ENCODE measurements at regions not wholly inside any gene's neighbourhood (a gene's known extent, or its start where the extent isn't known, plus 50 kb on each side); places are given as distances from the start of the nearest gene placed in this dataset.

DNA sequence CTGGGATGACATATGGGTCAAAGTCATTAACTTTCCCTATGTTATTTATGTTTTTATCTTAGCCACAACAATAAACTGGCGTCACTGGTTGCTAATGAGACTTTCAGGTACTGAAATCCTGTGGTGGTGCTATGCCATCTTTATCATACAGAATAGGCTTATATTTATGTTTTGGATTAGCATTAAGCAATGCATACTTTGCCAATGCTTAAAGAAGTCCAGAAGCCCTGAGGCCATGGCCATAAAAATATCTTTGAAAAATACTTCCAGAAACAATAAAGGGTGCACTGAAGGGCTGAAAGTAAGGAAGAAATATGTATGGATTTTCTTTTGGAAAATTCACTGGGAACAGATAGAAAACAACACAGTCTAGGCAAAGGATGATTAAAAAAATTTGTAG lies 304.6 kb upstream of the SLC10A2 start:
- Mint-ChIP-seq H3K27me3 (ENCODE audit: insufficient read depth) (no peaks in the 10 kb centered on the region), H3K9me3 (no peaks in the 10 kb centered on the region), H3K27ac (no peak overlapping the region), H3K36me3 (ENCODE audit: low read depth) (no peaks in the 10 kb centered on the region), H3K4me3 (no peak overlapping the region), H3K4me1 (no peaks in the 10 kb centered on the region)
- WGBS, 2 experiments (ENCODE audit: insufficient coverage in 1 of 2, insufficient read length in 1 of 2) = 100% methylated on average over 1 of the region's 1 CpG; no CpG with 5 or more reads in 1 of the 2 experiments
- H3K27ac ChIP-seq (ENCODE audit: low read depth, low read length) = no peak overlapping the region
- H3K4me3 ChIP-seq (ENCODE audit: low read length) = no peak overlapping the region
- no peaks in the 10 kb centered on the region for H3K9me3 ChIP-seq (ENCODE audit: control insufficient read depth, low read length)
- no peaks in the 10 kb centered on the region for H3K4me1 ChIP-seq (ENCODE audit: control insufficient read depth, insufficient read depth, low read length)
- H3K27me3 ChIP-seq (ENCODE audit: control insufficient read depth, insufficient read depth, low read length, poor library complexity, severe bottlenecking) = no peaks in the 10 kb centered on the region
- DNase-seq = no peak
- no peak overlapping the region for H3K9ac ChIP-seq (ENCODE audit: extremely low read depth, low read length, poor library complexity, severe bottlenecking)
- no peaks in the 10 kb centered on the region for H3K36me3 ChIP-seq (ENCODE audit: control insufficient read depth, insufficient read depth, low read length)
- TF ChIP-seq, protein P1, sequence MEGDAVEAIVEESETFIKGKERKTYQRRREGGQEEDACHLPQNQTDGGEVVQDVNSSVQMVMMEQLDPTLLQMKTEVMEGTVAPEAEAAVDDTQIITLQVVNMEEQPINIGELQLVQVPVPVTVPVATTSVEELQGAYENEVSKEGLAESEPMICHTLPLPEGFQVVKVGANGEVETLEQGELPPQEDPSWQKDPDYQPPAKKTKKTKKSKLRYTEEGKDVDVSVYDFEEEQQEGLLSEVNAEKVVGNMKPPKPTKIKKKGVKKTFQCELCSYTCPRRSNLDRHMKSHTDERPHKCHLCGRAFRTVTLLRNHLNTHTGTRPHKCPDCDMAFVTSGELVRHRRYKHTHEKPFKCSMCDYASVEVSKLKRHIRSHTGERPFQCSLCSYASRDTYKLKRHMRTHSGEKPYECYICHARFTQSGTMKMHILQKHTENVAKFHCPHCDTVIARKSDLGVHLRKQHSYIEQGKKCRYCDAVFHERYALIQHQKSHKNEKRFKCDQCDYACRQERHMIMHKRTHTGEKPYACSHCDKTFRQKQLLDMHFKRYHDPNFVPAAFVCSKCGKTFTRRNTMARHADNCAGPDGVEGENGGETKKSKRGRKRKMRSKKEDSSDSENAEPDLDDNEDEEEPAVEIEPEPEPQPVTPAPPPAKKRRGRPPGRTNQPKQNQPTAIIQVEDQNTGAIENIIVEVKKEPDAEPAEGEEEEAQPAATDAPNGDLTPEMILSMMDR (conservative IDR thresholded peaks at IDR 0.05) = no peak

DNA sequence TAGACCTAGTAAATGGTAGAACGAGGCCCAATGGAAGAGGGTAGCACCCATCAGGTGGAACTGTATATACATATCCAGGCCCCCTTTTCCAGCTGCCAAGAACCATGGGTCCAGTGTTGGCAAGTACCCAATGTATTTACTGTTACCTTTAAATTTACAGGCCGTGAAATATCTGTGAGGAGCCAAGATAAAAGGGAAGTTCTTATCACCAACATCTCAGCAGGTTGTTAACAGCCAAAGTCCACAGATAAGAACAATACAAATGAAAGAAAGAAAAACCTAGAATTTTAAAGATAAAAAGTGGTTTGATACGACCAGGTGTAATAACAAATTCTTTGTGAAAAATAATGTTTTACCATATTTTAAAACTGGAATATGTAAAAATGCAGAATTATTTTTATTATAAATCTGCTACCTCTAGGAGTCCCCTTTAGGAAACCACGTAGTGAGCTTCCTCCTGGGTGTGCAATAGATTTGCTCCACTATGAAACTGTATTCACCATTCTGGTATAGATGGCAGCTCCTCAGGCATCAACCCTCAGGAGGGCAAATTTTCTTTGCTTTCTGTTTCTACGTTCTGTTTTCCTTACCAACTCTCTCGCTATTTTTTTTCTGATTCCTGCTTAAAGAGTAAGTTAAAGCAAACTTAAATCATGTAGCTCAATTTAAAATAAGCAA lies 292.2 kb upstream of the SLC10A2 start:
- no peaks in the 10 kb centered on the region for H3K36me3 ChIP-seq (ENCODE audit: control insufficient read depth, insufficient read depth, low read length)
- WGBS, 2 experiments (ENCODE audit: insufficient coverage in 1 of 2, insufficient read length in 1 of 2) = 49 to 50% methylated on average over 2 to 5 of the region's 6 CpGs
- no peak for DNase-seq
- H3K36me3 Mint-ChIP-seq (ENCODE audit: low read depth) = no peaks in the 10 kb centered on the region
- no peak overlapping the region for H3K27ac ChIP-seq (ENCODE audit: low read depth, low read length)
- no peaks in the 10 kb centered on the region for H3K9me3 Mint-ChIP-seq
- H3K27ac Mint-ChIP-seq = no peak overlapping the region
- TF ChIP-seq, protein P1 (conservative IDR thresholded peaks at IDR 0.05) = no peak
- H3K4me1 ChIP-seq (ENCODE audit: control insufficient read depth, insufficient read depth, low read length) = no peaks in the 10 kb centered on the region
- H3K27me3 Mint-ChIP-seq (ENCODE audit: insufficient read depth) = peaks cover 4% of the 10 kb centered on the region
- H3K27me3 ChIP-seq (ENCODE audit: control insufficient read depth, insufficient read depth, low read length, poor library complexity, severe bottlenecking) = no peaks in the 10 kb centered on the region
- no peak overlapping the region for H3K4me3 ChIP-seq (ENCODE audit: low read length)
- no peak overlapping the region for H3K4me3 Mint-ChIP-seq
- H3K9ac ChIP-seq (ENCODE audit: extremely low read depth, low read length, poor library complexity, severe bottlenecking) = no peak overlapping the region
- H3K4me1 Mint-ChIP-seq = peaks cover 23% of the 10 kb centered on the region
- peaks cover 4% of the 10 kb centered on the region for H3K9me3 ChIP-seq (ENCODE audit: control insufficient read depth, low read length)

GRCh38 chr13:103356226-103356864 lies 290.1 kb upstream of the SLC10A2 start:
- TF ChIP-seq, protein P1 (conservative IDR thresholded peaks at IDR 0.05) = no peak
- H3K4me3 Mint-ChIP-seq = no peak overlapping the region
- 84 to 97% methylated on average over 3 to 6 of the region's 6 CpGs for WGBS, 2 experiments (ENCODE audit: insufficient coverage in 1 of 2, insufficient read length in 1 of 2)

More at GRCh38 chr13:103356226-103356864, 290.1 kb upstream of the SLC10A2 start:
- Histone ChIP-seq H3K4me1 (ENCODE audit: control insufficient read depth, insufficient read depth, low read length) (no peaks in the 10 kb centered on the region), H3K27me3 (ENCODE audit: control insufficient read depth, insufficient read depth, low read length, poor library complexity, severe bottlenecking) (no peaks in the 10 kb centered on the region), H3K4me3 (ENCODE audit: low read length) (no peak overlapping the region), H3K9ac (ENCODE audit: extremely low read depth, low read length, poor library complexity, severe bottlenecking) (no peak overlapping the region), H3K36me3 (ENCODE audit: control insufficient read depth, insufficient read depth, low read length) (no peaks in the 10 kb centered on the region), H3K27ac (ENCODE audit: low read depth, low read length) (no peak overlapping the region), H3K9me3 (ENCODE audit: control insufficient read depth, low read length) (peaks cover 4% of the 10 kb centered on the region)
- Mint-ChIP-seq H3K9me3 (no peaks in the 10 kb centered on the region), H3K27me3 (ENCODE audit: insufficient read depth) (peaks cover 7% of the 10 kb centered on the region), H3K27ac (no peak overlapping the region), H3K36me3 (ENCODE audit: low read depth) (no peaks in the 10 kb centered on the region), H3K4me1 (peaks cover 28% of the 10 kb centered on the region)
- DNase-seq = no peak

Measured in endodermal cell (in vitro differentiated cells).